ENCODE measurements at regions not wholly inside any gene's neighbourhood (a gene's known extent, or its start where the extent isn't known, plus 50 kb on each side); places are given as distances from the start of the nearest gene placed in this dataset.

- no peak for ATAC-seq (replicated peaks)
- Mint-ChIP-seq H3K36me3 (no peaks in the 10 kb centered on the region), H3K27me3 (no peaks in the 10 kb centered on the region), H3K4me3 (no peak overlapping the region), H3K27ac (no peak overlapping the region), H3K9me3 (peaks cover 0 to 1% of the 10 kb centered on the region in 2 donors), H3K4me1 (no peaks in the 10 kb centered on the region)
- DNase-seq: no peak
Measured at GRCh38 chr5:3542769-3543168, 52.9 kb upstream of the IRX1 start.

DNA sequence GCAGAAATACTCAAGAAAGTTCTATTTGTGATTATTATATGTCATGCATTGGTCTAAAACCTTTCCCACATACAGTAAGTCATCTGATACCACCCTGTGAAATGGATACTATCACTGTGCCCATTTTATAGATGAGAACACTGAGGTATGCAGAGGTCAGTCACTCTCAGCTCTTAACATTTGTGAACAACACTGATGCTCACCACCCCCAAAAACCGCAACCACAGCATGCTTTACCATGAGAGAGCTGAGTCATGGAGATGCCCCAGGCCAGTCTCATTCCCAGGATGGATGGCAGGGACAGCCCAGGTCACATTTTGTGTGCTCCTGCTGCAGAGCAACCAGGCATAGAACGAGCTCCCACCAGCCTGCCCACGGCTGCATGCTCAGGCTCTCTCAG, 53.5 kb upstream of the IRX1 start:
- no peak for ATAC-seq (replicated peaks)
- H3K4me3 Mint-ChIP-seq: no peak overlapping the region
- no peaks in the 10 kb centered on the region for H3K36me3 Mint-ChIP-seq
- H3K27ac Mint-ChIP-seq: no peak overlapping the region
- DNase-seq: no peak
- no peaks in the 10 kb centered on the region for H3K27me3 Mint-ChIP-seq
- H3K9me3 Mint-ChIP-seq: peaks cover 0 to 6% of the 10 kb centered on the region in 2 donors
- H3K4me1 Mint-ChIP-seq: no peaks in the 10 kb centered on the region

DNA sequence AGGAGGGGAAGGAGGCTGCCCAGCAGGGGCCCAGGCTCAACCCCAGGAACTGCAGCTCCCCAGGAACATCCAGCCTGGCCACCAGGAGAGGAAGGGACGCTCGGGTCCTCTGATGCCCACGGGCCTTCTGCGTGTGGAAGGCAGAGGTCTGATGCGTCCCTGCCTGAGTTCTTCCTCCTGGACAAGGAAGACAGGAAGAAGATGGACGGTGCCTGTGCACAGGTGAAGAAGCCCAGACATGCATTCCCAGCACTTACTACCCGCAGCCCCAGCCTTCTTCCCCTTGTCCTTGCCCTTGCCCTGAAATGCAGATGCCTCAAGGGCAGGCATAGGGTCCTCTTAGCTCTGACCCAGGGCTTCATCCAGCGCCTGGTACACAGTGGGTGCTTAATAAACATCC, 56.7 kb upstream of the IRX1 start:
- H3K36me3 Mint-ChIP-seq: no peaks in the 10 kb centered on the region
- no peaks in the 10 kb centered on the region for H3K27me3 Mint-ChIP-seq
- peaks cover 5 to 8% of the 10 kb centered on the region in 2 donors for H3K9me3 Mint-ChIP-seq
- H3K4me1 Mint-ChIP-seq: no peaks in the 10 kb centered on the region
- H3K4me3 Mint-ChIP-seq: no peak overlapping the region
- DNase-seq (no peak), ATAC-seq (replicated peaks) (no peak)
- H3K27ac Mint-ChIP-seq: no peak overlapping the region

- no peak overlapping the region for H3K4me3 Mint-ChIP-seq
- H3K4me1 Mint-ChIP-seq: no peaks in the 10 kb centered on the region
- no peak overlapping the region for H3K27ac Mint-ChIP-seq
- H3K36me3 Mint-ChIP-seq: no peaks in the 10 kb centered on the region
- peaks cover 8 to 9% of the 10 kb centered on the region in 2 donors for H3K9me3 Mint-ChIP-seq
- DNase-seq: no peak
- no peaks in the 10 kb centered on the region for H3K27me3 Mint-ChIP-seq
- no peak for ATAC-seq (replicated peaks)
Measured at GRCh38 chr5:3537942-3538341, 57.7 kb upstream of the IRX1 start.

GRCh38 chr5:3535414-3536211, 60.0 kb upstream of the IRX1 start:
- H3K36me3 Mint-ChIP-seq: no peaks in the 10 kb centered on the region
- no peak for ATAC-seq (replicated peaks)
- H3K27me3 Mint-ChIP-seq: no peaks in the 10 kb centered on the region
- no peaks in the 10 kb centered on the region for H3K4me1 Mint-ChIP-seq
- no peak overlapping the region for H3K4me3 Mint-ChIP-seq
- no peak overlapping the region for H3K27ac Mint-ChIP-seq
- DNase-seq: no peak
- peaks cover 9 to 10% of the 10 kb centered on the region in 2 donors for H3K9me3 Mint-ChIP-seq

GRCh38 chr5:3534997-3535396, 60.6 kb upstream of the IRX1 start:
- no peaks in the 10 kb centered on the region for H3K4me1 Mint-ChIP-seq
- no peaks in the 10 kb centered on the region for H3K27me3 Mint-ChIP-seq
- ATAC-seq (replicated peaks): no peak
- peaks cover 9 to 10% of the 10 kb centered on the region in 2 donors for H3K9me3 Mint-ChIP-seq
- DNase-seq: no peak
- no peaks in the 10 kb centered on the region for H3K36me3 Mint-ChIP-seq
- no peak overlapping the region for H3K27ac Mint-ChIP-seq
- no peak overlapping the region for H3K4me3 Mint-ChIP-seq

DNA sequence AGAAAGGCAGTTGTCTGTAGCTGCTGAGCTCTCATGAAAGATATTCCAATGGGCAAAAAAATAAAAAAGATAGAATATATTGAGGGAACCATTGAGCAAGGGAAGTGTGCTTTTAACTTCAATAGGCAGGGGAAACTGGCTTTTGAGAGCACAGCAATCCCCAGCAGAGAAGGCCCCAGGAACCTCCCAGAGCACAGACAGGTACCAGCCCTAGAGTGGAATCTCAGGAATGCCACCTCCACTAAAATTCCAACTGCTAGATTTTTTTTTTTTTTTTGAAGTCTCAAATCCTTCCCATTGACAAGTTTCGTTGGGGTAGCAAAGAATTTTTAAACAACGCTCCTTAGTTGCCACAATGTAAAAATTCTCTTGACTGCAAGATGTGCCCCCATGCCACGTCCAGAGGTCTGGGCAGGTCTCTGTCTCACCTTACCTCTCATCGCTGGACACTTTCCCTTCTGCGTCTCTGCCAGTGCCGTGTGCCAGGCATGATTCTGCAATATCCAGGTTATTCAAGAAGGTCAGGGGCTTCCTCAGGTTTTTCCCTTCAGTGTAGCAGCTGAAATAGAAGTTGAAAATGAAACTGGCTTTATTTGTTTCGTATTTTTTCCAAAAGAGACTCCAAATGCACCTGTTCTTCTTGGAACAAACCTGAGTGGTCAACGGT, 64.2 kb upstream of the IRX1 start:
- peaks cover 7 to 12% of the 10 kb centered on the region in 2 donors for H3K9me3 Mint-ChIP-seq

DNA sequence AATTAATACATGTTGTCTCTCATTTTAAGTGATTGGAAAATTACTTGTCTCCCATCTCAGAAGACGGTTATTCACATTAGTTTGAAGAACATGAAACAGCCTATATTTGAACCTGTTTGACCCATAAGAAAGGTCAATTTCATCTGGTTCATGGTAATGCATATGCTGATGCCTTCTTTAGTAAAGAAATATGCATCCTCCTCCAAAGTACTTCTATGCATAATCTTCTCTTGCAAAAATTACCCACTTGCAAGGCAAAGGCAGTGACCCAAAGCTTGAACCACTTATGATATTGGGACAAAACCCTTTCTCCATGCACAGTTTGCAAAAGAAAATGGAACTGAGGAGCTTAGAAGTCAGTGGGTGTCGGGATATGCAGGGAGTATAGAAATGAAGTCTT, 65.4 kb upstream of the IRX1 start:
- DNase-seq (no peak), ATAC-seq (replicated peaks) (no peak)
- no peaks in the 10 kb centered on the region for H3K27me3 Mint-ChIP-seq
- H3K27ac Mint-ChIP-seq: no peak overlapping the region
- H3K4me3 Mint-ChIP-seq: no peak overlapping the region
- no peaks in the 10 kb centered on the region for H3K4me1 Mint-ChIP-seq
- peaks cover 7 to 12% of the 10 kb centered on the region in 2 donors for H3K9me3 Mint-ChIP-seq
- no peaks in the 10 kb centered on the region for H3K36me3 Mint-ChIP-seq

More for the DNA sequence above, 64.2 kb upstream of the IRX1 start:
- Mint-ChIP-seq H3K27me3 (no peaks in the 10 kb centered on the region), H3K36me3 (no peaks in the 10 kb centered on the region), H3K27ac (no peak overlapping the region), H3K4me3 (no peak overlapping the region), H3K4me1 (no peaks in the 10 kb centered on the region)
- DNase-seq (no peak), ATAC-seq (replicated peaks) (no peak)

GRCh38 chr5:3526551-3527185, 69.0 kb upstream of the IRX1 start:
- Mint-ChIP-seq H3K27ac (no peak overlapping the region), H3K4me3 (no peak overlapping the region), H3K36me3 (no peaks in the 10 kb centered on the region), H3K9me3 (peaks cover 11 to 18% of the 10 kb centered on the region in 2 donors), H3K27me3 (no peaks in the 10 kb centered on the region), H3K4me1 (no peaks in the 10 kb centered on the region)
- DNase-seq: no peak
- no peak for ATAC-seq (replicated peaks)

GRCh38 chr5:3522491-3522890, 73.1 kb upstream of the IRX1 start:
- ATAC-seq (replicated peaks) (no peak), DNase-seq (no peak)
- no peak overlapping the region for H3K27ac Mint-ChIP-seq
- H3K4me3 Mint-ChIP-seq: no peak overlapping the region
- peaks cover 8 to 15% of the 10 kb centered on the region in 2 donors for H3K9me3 Mint-ChIP-seq
- H3K27me3 Mint-ChIP-seq: no peaks in the 10 kb centered on the region
- H3K36me3 Mint-ChIP-seq: no peaks in the 10 kb centered on the region
- no peaks in the 10 kb centered on the region for H3K4me1 Mint-ChIP-seq

DNA sequence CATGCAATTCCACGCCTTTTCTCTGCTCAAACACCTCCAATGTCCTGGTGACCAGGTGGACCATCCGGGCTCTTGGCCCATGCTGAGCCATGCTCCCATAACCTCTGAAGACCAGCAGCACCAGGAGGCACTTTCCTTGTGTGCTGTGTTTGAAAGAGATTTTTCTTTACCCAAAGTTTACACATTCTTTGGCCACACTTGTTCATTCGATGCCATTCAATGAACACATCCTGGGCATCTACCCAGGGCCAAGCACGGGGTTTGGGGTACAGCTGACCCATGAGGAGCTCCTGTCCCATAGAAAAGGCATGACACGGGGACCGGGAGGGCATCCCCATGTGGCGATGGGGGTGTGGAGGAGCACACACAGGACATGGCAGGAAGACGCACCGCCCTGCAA, 77.1 kb upstream of the IRX1 start:
- no peaks in the 10 kb centered on the region for H3K27me3 Mint-ChIP-seq
- H3K27ac Mint-ChIP-seq: no peak overlapping the region
- no peak overlapping the region for H3K4me3 Mint-ChIP-seq
- peaks cover 6 to 8% of the 10 kb centered on the region in 2 donors for H3K9me3 Mint-ChIP-seq
- H3K36me3 Mint-ChIP-seq: no peaks in the 10 kb centered on the region
- ATAC-seq (replicated peaks): no peak
- DNase-seq: no peak
- no peaks in the 10 kb centered on the region for H3K4me1 Mint-ChIP-seq

- no peak for ATAC-seq (replicated peaks)
- H3K27me3 Mint-ChIP-seq: no peaks in the 10 kb centered on the region
- H3K9me3 Mint-ChIP-seq: peaks cover 3 to 7% of the 10 kb centered on the region in 2 donors
- no peaks in the 10 kb centered on the region for H3K36me3 Mint-ChIP-seq
- no peak overlapping the region for H3K27ac Mint-ChIP-seq
- H3K4me3 Mint-ChIP-seq: no peak overlapping the region
- H3K4me1 Mint-ChIP-seq: no peaks in the 10 kb centered on the region
- no peak for DNase-seq
Measured at GRCh38 chr5:3518051-3518450, 77.6 kb upstream of the IRX1 start.

GRCh38 chr5:3517348-3517747, 78.3 kb upstream of the IRX1 start:
- Mint-ChIP-seq H3K27me3 (no peaks in the 10 kb centered on the region), H3K9me3 (peaks cover 1 to 7% of the 10 kb centered on the region in 2 donors), H3K27ac (no peak overlapping the region), H3K4me3 (no peak overlapping the region), H3K4me1 (no peaks in the 10 kb centered on the region), H3K36me3 (no peaks in the 10 kb centered on the region)
- ATAC-seq (replicated peaks): no peak
- no peak for DNase-seq

GRCh38 chr5:3512361-3513095, 83.1 kb upstream of the IRX1 start:
- Mint-ChIP-seq H3K4me1 (no peaks in the 10 kb centered on the region), H3K27me3 (no peaks in the 10 kb centered on the region), H3K27ac (no peak overlapping the region), H3K4me3 (no peak overlapping the region), H3K9me3 (peaks cover 9 to 21% of the 10 kb centered on the region in 2 donors), H3K36me3 (no peaks in the 10 kb centered on the region)
- no peak for DNase-seq
- ATAC-seq (replicated peaks): no peak
